Mucosa of descending colon (tissue), 3 donors: ENCODE measurements at regions not wholly inside any gene's neighbourhood (a gene's known extent, or its start where the extent isn't known, plus 50 kb on each side); places are given as distances from the start of the nearest gene placed in this dataset.

Experiments used
- ATAC-seq: fragments of 200-7000 bp; cut with Tn5 transposase; one replicate; pipeline ENCODE4 v1.9.1; 2020; ENCODE audit warnings: mild to moderate bottlenecking, moderate library complexity
- DNase-seq, 3 donors: peaks; one replicate each; pipeline ENCODE4 v3.0.0-alpha.2; 2020
- H3K36me3 ChIP-seq: fragments of 200-600 bp; one replicate; pipeline ENCODE4 v1.8.0; 2021; ENCODE audit warnings: low read depth, mild to moderate bottlenecking
- H3K4me1 ChIP-seq: fragments of 200-600 bp; one replicate; pipeline ENCODE4 v1.8.0; 2021; ENCODE audit warnings: low read depth, mild to moderate bottlenecking
- H3K4me3 ChIP-seq: fragments of 200-600 bp; one replicate; pipeline ENCODE4 v1.8.0; 2021; ENCODE audit warnings: mild to moderate bottlenecking
- H3K9me3 ChIP-seq: fragments of 200-600 bp; one replicate; pipeline ENCODE4 v1.8.0; 2021; ENCODE audit warnings: mild to moderate bottlenecking
- intact Hi-C, 2 donors: fragments of 100-400 bp; cut with DNase I in 1 of 2; cut with micrococcal nuclease in 1 of 2; formaldehyde crosslinking; loops; one replicate each; pipeline versions ENCODE4 v1.11.0 to v1.11.1; 2022; cut with DNase I, micrococcal nuclease
- TF ChIP-seq, protein P1 (sequence below): fragments of 200-600 bp; IDR thresholded peaks from one replicate; pipeline ENCODE4 v1.8.0; 2022; ENCODE audit warnings: antibody characterized with exemption, mild to moderate bottlenecking
- donor health status: DM: no; HTN: no; CAD: no; lungs with moderate emphysema.
- donor health status: DM: no; HTN: no; CAD: no.
- donor health status: DM: no; HTN: yes; CAD: no.

DNA sequence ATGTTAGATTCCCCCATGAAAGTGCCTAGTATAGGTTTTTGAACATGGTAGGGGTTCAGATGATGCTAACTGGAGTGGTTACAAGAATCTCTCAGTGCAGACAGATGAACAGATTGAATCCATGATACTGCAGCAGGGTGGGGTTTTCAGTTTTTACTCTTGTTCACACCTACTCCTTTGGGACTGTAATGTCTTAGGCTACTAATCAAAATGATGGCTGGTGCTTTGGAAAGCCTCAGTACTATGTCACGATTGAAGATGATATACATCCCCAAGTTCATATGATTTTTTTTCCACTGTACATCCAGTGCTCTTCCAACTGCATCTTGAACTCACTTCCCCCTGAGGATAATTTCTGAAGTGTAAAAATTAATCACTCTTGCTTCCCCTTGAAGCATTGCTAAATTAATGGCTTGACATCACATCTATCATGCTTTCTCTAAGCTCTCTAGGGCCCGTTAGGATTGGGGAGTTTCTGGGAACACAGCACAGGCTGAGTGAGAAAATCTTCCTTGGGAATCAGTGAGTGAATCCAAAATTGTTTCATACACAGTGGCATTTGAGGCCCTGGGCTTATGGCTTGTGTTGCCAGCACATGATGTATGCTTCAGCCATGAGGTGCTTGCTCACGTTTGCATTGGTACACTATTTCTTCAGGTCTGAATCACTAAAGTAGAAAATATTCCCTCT lies 115.0 kb upstream of the TPRG1 start:
- Histone ChIP-seq H3K4me1 (no peaks in the 10 kb centered on the region), H3K9me3 (no peaks in the 10 kb centered on the region), H3K4me3 (no peak overlapping the region), H3K36me3 (no peaks in the 10 kb centered on the region)
- DNase-seq = no peak
- intact Hi-C loops = no loop called here
- TF ChIP-seq, protein P1, sequence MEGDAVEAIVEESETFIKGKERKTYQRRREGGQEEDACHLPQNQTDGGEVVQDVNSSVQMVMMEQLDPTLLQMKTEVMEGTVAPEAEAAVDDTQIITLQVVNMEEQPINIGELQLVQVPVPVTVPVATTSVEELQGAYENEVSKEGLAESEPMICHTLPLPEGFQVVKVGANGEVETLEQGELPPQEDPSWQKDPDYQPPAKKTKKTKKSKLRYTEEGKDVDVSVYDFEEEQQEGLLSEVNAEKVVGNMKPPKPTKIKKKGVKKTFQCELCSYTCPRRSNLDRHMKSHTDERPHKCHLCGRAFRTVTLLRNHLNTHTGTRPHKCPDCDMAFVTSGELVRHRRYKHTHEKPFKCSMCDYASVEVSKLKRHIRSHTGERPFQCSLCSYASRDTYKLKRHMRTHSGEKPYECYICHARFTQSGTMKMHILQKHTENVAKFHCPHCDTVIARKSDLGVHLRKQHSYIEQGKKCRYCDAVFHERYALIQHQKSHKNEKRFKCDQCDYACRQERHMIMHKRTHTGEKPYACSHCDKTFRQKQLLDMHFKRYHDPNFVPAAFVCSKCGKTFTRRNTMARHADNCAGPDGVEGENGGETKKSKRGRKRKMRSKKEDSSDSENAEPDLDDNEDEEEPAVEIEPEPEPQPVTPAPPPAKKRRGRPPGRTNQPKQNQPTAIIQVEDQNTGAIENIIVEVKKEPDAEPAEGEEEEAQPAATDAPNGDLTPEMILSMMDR = no peak
- ATAC-seq = no peak

- intact Hi-C loops = no loop called here
- ATAC-seq (no peak), DNase-seq (no peak)
- TF ChIP-seq, protein P1 = no peak
- Histone ChIP-seq H3K9me3 (no peaks in the 10 kb centered on the region), H3K4me1 (no peaks in the 10 kb centered on the region), H3K36me3 (no peaks in the 10 kb centered on the region), H3K4me3 (no peak overlapping the region)
These were observed 114.4 kb upstream of the TPRG1 start for GRCh38 chr3:189057369-189057768.

- no peak for ATAC-seq
- TF ChIP-seq, protein P1 = no peak
- peaks cover under 1% of the 10 kb centered on the region for H3K9me3 ChIP-seq
- intact Hi-C loops = no loop called here
- no peaks in the 10 kb centered on the region for H3K4me1 ChIP-seq
- no peak for DNase-seq
- no peak overlapping the region for H3K4me3 ChIP-seq
- H3K36me3 ChIP-seq = no peaks in the 10 kb centered on the region
These were observed 113.7 kb upstream of the TPRG1 start for GRCh38 chr3:189058071-189058470.

GRCh38 chr3:189070965-189071364 lies 100.8 kb upstream of the TPRG1 start:
- intact Hi-C loops = no loop called here

DNA sequence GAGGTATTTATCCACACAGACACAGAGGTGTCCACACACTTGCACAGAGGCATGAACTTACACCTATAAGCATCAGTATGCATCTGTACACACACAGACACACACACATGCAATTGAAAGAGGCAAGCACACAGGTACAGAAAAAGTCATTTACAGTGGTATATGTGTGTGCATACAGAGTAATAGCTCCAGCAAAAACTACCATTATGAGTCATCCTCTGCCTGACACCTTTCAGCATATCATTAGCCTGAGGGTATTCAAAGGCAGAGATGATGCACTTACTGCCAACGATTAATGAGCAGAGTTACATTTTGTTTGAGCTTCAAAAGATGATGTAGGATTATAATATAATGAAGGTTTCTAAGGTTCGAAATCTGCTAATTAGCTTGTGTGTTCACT lies 100.3 kb upstream of the TPRG1 start:
- Histone ChIP-seq H3K36me3 (no peaks in the 10 kb centered on the region), H3K9me3 (no peaks in the 10 kb centered on the region), H3K4me1 (no peaks in the 10 kb centered on the region), H3K4me3 (no peak overlapping the region)
- ATAC-seq (no peak), DNase-seq (no peak)
- intact Hi-C loops = no loop called here
- TF ChIP-seq, protein P1 = no peak

More at GRCh38 chr3:189070965-189071364, 100.8 kb upstream of the TPRG1 start:
- DNase-seq (no peak), ATAC-seq (no peak)
- Histone ChIP-seq H3K4me3 (no peak overlapping the region), H3K4me1 (no peaks in the 10 kb centered on the region), H3K36me3 (no peaks in the 10 kb centered on the region), H3K9me3 (no peaks in the 10 kb centered on the region)
- TF ChIP-seq, protein P1 = no peak

GRCh38 chr3:189076449-189076848 lies 95.3 kb upstream of the TPRG1 start:
- no peak for DNase-seq
- intact Hi-C loops = no loop called here
- TF ChIP-seq, protein P1 = no peak
- no peaks in the 10 kb centered on the region for H3K4me1 ChIP-seq
- H3K9me3 ChIP-seq = no peaks in the 10 kb centered on the region
- no peak overlapping the region for H3K4me3 ChIP-seq
- H3K36me3 ChIP-seq = no peaks in the 10 kb centered on the region
- ATAC-seq = no peak
